ENCODE measurements at regions not wholly inside any gene's neighbourhood (a gene's known extent, or its start where the extent isn't known, plus 50 kb on each side); places are given as distances from the start of the nearest gene placed in this dataset.

DNA sequence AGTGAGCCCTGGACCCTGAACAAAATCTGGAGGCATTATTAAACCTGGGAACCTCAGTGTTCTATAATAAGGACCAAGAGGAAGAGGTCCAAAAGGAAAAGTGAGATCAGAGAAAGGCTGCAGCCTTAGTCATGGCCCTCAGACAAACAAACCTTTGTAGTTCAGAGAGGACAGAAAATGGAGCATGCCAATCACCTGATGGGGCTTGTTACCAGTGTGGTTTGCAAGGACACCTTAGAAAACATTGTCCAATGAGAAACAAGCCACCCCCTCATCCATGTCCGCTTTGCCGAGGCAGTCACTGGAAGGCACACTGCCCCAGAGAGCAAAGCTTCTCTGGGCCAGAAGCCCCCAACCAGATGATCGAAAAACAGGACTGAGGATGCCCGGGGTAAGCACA, 254.8 kb downstream of the CDH10 start:
- no peak overlapping the region for H3K27ac ChIP-seq (ENCODE audit: low read length)
- no peaks in the 10 kb centered on the region for H3K9me3 ChIP-seq (ENCODE audit: low read length)
- no peaks in the 10 kb centered on the region for H3K9me2 ChIP-seq (ENCODE audit: insufficient read depth, low read length)
- H3K4me2 ChIP-seq (ENCODE audit: low read length) = no peak overlapping the region
- no peaks in the 10 kb centered on the region for H3K36me3 ChIP-seq (ENCODE audit: insufficient read depth, low read length)
- TF ChIP-seq, protein P1, sequence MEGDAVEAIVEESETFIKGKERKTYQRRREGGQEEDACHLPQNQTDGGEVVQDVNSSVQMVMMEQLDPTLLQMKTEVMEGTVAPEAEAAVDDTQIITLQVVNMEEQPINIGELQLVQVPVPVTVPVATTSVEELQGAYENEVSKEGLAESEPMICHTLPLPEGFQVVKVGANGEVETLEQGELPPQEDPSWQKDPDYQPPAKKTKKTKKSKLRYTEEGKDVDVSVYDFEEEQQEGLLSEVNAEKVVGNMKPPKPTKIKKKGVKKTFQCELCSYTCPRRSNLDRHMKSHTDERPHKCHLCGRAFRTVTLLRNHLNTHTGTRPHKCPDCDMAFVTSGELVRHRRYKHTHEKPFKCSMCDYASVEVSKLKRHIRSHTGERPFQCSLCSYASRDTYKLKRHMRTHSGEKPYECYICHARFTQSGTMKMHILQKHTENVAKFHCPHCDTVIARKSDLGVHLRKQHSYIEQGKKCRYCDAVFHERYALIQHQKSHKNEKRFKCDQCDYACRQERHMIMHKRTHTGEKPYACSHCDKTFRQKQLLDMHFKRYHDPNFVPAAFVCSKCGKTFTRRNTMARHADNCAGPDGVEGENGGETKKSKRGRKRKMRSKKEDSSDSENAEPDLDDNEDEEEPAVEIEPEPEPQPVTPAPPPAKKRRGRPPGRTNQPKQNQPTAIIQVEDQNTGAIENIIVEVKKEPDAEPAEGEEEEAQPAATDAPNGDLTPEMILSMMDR (IDR thresholded peaks at IDR 0.05; ENCODE audit: poor library complexity, severe bottlenecking) = no peak
- TF ChIP-seq SMC3 (conservative IDR thresholded peaks at IDR 0.05; ENCODE audit: poor library complexity) (no peak), RAD21 (conservative IDR thresholded peaks at IDR 0.05) (no peak), TAF1 (IDR thresholded peaks at IDR 0.05; ENCODE audit: low read depth) (no peak), EZH2 (IDR thresholded peaks at IDR 0.05; ENCODE audit: borderline replicate concordance, insufficient read depth, low read length, poor library complexity, severe bottlenecking) (no peak), EP300 (conservative IDR thresholded peaks at IDR 0.05; ENCODE audit: poor library complexity, severe bottlenecking) (no peak), MXI1 (conservative IDR thresholded peaks at IDR 0.05; ENCODE audit: poor library complexity, severe bottlenecking) (no peak)
- H2AFZ ChIP-seq (ENCODE audit: low read depth, low read length) = no peak overlapping the region
- H3K4me3 ChIP-seq (ENCODE audit: low read length) = no peak overlapping the region
- H3K9ac ChIP-seq (ENCODE audit: low read length) = no peak overlapping the region
- H4K20me1 ChIP-seq (ENCODE audit: insufficient read depth) = no peaks in the 10 kb centered on the region
- H3K27me3 ChIP-seq (ENCODE audit: insufficient read depth, low read depth, low read length) = no peaks in the 10 kb centered on the region
- no peaks in the 10 kb centered on the region for H3F3A ChIP-seq (ENCODE audit: insufficient read depth, low read length, poor library complexity, severe bottlenecking)
- no peaks in the 10 kb centered on the region for H3K79me2 ChIP-seq (replicated peaks; ENCODE audit: insufficient read depth, low read length)

DNA sequence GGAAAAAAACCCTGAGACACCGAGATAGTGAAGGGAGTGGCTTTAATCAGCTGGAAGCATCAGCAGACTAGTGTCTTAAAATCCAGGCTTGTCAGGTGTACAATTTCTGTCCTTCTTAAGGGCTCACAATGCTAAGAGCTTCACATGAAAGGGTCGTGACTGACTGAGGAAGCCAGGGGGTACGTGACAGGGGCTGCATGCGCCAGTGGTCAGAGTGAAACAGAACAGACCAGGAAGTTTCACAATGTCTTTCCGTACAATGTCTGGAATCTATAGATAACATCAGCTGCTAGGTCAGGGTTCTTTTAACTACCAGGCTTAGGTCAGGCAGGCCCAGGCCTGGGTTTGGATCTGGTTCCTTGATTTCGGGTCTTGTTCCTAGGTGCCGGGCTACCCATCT, 253.0 kb downstream of the CDH10 start:
- no peak overlapping the region for H3K27ac ChIP-seq (ENCODE audit: low read length)
- TF ChIP-seq SMC3 (conservative IDR thresholded peaks at IDR 0.05; ENCODE audit: poor library complexity) = no peak
- no peak for TF ChIP-seq RAD21 (conservative IDR thresholded peaks at IDR 0.05)
- no peak overlapping the region for H3K4me2 ChIP-seq (ENCODE audit: low read length)
- no peaks in the 10 kb centered on the region for H4K20me1 ChIP-seq (ENCODE audit: insufficient read depth)
- H2AFZ ChIP-seq (ENCODE audit: low read depth, low read length) = no peak overlapping the region
- H3F3A ChIP-seq (ENCODE audit: insufficient read depth, low read length, poor library complexity, severe bottlenecking) = no peaks in the 10 kb centered on the region
- H3K79me2 ChIP-seq (replicated peaks; ENCODE audit: insufficient read depth, low read length) = no peaks in the 10 kb centered on the region
- no peaks in the 10 kb centered on the region for H3K9me2 ChIP-seq (ENCODE audit: insufficient read depth, low read length)
- no peak overlapping the region for H3K4me3 ChIP-seq (ENCODE audit: low read length)
- no peaks in the 10 kb centered on the region for H3K27me3 ChIP-seq (ENCODE audit: insufficient read depth, low read depth, low read length)
- H3K9ac ChIP-seq (ENCODE audit: low read length) = no peak overlapping the region
- H3K36me3 ChIP-seq (ENCODE audit: insufficient read depth, low read length) = no peaks in the 10 kb centered on the region
- no peaks in the 10 kb centered on the region for H3K9me3 ChIP-seq (ENCODE audit: low read length)

DNA sequence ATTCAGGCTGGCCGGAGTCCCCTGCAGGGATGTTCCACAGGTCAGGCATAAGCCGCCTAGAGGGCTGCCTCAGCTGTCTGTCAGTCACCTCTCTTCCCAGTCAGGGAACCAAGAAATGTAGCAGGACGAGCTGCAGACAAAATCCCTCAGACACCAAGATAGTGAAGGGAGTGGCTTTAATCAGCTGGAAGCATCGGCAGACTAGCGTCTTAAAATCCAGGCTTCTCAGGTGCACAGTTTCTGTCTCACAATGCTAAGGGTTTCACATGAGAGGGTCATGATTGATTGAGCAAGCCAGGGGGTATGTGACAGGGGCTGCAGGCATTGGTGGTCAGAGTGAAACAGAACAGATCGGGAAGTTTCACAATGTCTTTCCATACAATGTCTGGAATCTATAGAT, 247.2 kb downstream of the CDH10 start:
- no peak overlapping the region for H3K27ac ChIP-seq (ENCODE audit: low read length)
- no peaks in the 10 kb centered on the region for H3K79me2 ChIP-seq (replicated peaks; ENCODE audit: insufficient read depth, low read length)
- H3K4me2 ChIP-seq (ENCODE audit: low read length) = no peak overlapping the region
- H2AFZ ChIP-seq (ENCODE audit: low read depth, low read length) = no peak overlapping the region
- H3K9me3 ChIP-seq (ENCODE audit: low read length) = no peaks in the 10 kb centered on the region
- H3K9ac ChIP-seq (ENCODE audit: low read length) = no peak overlapping the region
- H4K20me1 ChIP-seq (ENCODE audit: insufficient read depth) = no peaks in the 10 kb centered on the region
- TF ChIP-seq, protein P1 (IDR thresholded peaks at IDR 0.05; ENCODE audit: poor library complexity, severe bottlenecking) = no peak
- no peak for TF ChIP-seq RAD21 (conservative IDR thresholded peaks at IDR 0.05)
- no peak for TF ChIP-seq MXI1 (conservative IDR thresholded peaks at IDR 0.05; ENCODE audit: poor library complexity, severe bottlenecking)
- TF ChIP-seq EZH2 (IDR thresholded peaks at IDR 0.05; ENCODE audit: borderline replicate concordance, insufficient read depth, low read length, poor library complexity, severe bottlenecking) = no peak
- no peak for TF ChIP-seq TAF1 (IDR thresholded peaks at IDR 0.05; ENCODE audit: low read depth)
- TF ChIP-seq, protein P2, sequence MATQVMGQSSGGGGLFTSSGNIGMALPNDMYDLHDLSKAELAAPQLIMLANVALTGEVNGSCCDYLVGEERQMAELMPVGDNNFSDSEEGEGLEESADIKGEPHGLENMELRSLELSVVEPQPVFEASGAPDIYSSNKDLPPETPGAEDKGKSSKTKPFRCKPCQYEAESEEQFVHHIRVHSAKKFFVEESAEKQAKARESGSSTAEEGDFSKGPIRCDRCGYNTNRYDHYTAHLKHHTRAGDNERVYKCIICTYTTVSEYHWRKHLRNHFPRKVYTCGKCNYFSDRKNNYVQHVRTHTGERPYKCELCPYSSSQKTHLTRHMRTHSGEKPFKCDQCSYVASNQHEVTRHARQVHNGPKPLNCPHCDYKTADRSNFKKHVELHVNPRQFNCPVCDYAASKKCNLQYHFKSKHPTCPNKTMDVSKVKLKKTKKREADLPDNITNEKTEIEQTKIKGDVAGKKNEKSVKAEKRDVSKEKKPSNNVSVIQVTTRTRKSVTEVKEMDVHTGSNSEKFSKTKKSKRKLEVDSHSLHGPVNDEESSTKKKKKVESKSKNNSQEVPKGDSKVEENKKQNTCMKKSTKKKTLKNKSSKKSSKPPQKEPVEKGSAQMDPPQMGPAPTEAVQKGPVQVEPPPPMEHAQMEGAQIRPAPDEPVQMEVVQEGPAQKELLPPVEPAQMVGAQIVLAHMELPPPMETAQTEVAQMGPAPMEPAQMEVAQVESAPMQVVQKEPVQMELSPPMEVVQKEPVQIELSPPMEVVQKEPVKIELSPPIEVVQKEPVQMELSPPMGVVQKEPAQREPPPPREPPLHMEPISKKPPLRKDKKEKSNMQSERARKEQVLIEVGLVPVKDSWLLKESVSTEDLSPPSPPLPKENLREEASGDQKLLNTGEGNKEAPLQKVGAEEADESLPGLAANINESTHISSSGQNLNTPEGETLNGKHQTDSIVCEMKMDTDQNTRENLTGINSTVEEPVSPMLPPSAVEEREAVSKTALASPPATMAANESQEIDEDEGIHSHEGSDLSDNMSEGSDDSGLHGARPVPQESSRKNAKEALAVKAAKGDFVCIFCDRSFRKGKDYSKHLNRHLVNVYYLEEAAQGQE (IDR thresholded peaks at IDR 0.05; ENCODE audit: borderline replicate concordance) = no peak
- TF ChIP-seq SMC3 (conservative IDR thresholded peaks at IDR 0.05; ENCODE audit: poor library complexity) = no peak
- no peak for TF ChIP-seq EP300 (conservative IDR thresholded peaks at IDR 0.05; ENCODE audit: poor library complexity, severe bottlenecking)
- TF ChIP-seq POLR2AphosphoS5 (IDR thresholded peaks at IDR 0.05) = no peak
- H3K27me3 ChIP-seq (ENCODE audit: insufficient read depth, low read depth, low read length) = no peaks in the 10 kb centered on the region
- no peaks in the 10 kb centered on the region for H3F3A ChIP-seq (ENCODE audit: insufficient read depth, low read length, poor library complexity, severe bottlenecking)
- H3K4me3 ChIP-seq (ENCODE audit: low read length) = no peak overlapping the region
- H3K9me2 ChIP-seq (ENCODE audit: insufficient read depth, low read length) = no peaks in the 10 kb centered on the region
- H3K36me3 ChIP-seq (ENCODE audit: insufficient read depth, low read length) = no peaks in the 10 kb centered on the region
